ENCODE measurements at regions not wholly inside any gene's neighbourhood (a gene's known extent, or its start where the extent isn't known, plus 50 kb on each side); places are given as distances from the start of the nearest gene placed in this dataset.

DNA sequence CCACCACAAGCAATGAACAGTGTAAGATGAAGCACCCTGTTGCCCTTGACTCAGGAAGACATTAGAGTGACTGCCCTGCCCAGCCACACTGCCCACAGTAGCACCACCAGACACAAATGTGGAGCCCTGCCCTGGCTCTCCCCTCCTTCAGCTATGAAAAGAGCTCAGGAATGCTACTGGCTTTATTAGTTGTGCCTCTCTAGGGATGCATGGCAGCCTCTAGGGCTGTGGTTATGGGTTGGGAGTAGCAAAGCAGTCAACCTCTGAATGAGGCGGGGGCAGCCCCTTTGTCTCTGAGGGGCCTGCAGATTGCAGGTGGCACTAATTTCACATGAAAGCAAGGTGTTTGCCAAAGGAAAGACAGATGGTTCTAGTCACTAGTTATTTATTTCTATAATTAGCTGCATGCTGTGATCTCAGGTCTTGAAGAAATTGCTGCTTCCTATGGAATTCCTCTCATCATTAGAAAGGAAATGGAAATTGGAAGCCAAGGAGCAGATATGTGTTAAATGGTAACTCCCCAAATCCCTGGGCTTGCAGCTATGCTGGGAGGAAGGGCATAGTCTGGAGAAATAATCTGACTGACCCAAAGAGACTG, 259.4 kb downstream of the TLR4 start:
- no peaks in the 10 kb centered on the region for H3K27me3 Mint-ChIP-seq (ENCODE audit: low read depth)
- no peaks in the 10 kb centered on the region for H3K9me3 Mint-ChIP-seq
- H3K36me3 Mint-ChIP-seq = no peaks in the 10 kb centered on the region
- ATAC-seq = peak; percentile 80
- TF ChIP-seq SOX15 (CRISPR knock-in tag; IDR thresholded peaks at IDR 0.05) (no peak), CBFB (CRISPR knock-in tag; IDR thresholded peaks at IDR 0.05; ENCODE audit: low read depth) (no peak), OVOL2 (CRISPR knock-in tag; IDR thresholded peaks at IDR 0.05; ENCODE audit: borderline replicate concordance) (no peak), PRRX2 (CRISPR knock-in tag; IDR thresholded peaks at IDR 0.05) (no peak), ZNF317 (CRISPR knock-in tag; IDR thresholded peaks at IDR 0.05; ENCODE audit: borderline replicate concordance, low read depth) (no peak), SMAD3 (CRISPR knock-in tag; IDR thresholded peaks at IDR 0.05; ENCODE audit: borderline replicate concordance) (no peak), NFATC4 (CRISPR knock-in tag; IDR thresholded peaks at IDR 0.05) (no peak), SP1 (CRISPR knock-in tag; conservative IDR thresholded peaks at IDR 0.05) (no peak), ETV6 (CRISPR knock-in tag; IDR thresholded peaks at IDR 0.05) (no peak), CREM (CRISPR knock-in tag; IDR thresholded peaks at IDR 0.05) (no peak), GRHL2 (CRISPR knock-in tag; IDR thresholded peaks at IDR 0.05; ENCODE audit: insufficient replicate concordance, severe bottlenecking) (no peak), TCF7 (CRISPR knock-in tag; IDR thresholded peaks at IDR 0.05; ENCODE audit: low read depth) (no peak)
- TF ChIP-seq, protein P1, sequence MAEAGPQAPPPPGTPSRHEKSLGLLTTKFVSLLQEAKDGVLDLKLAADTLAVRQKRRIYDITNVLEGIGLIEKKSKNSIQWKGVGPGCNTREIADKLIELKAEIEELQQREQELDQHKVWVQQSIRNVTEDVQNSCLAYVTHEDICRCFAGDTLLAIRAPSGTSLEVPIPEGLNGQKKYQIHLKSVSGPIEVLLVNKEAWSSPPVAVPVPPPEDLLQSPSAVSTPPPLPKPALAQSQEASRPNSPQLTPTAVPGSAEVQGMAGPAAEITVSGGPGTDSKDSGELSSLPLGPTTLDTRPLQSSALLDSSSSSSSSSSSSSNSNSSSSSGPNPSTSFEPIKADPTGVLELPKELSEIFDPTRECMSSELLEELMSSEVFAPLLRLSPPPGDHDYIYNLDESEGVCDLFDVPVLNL (CRISPR knock-in tag; IDR thresholded peaks at IDR 0.05; ENCODE audit: borderline replicate concordance, low read depth) = no peak
- TF ChIP-seq, protein P2, sequence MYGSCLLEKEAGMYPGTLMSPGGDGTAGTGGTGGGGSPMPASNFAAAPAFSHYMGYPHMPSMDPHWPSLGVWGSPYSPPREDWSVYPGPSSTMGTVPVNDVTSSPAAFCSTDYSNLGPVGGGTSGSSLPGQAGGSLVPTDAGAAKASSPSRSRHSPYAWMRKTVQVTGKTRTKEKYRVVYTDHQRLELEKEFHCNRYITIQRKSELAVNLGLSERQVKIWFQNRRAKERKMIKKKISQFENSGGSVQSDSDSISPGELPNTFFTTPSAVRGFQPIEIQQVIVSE (CRISPR knock-in tag; IDR thresholded peaks at IDR 0.05; ENCODE audit: borderline replicate concordance) = no peak
- TF ChIP-seq, protein P3, sequence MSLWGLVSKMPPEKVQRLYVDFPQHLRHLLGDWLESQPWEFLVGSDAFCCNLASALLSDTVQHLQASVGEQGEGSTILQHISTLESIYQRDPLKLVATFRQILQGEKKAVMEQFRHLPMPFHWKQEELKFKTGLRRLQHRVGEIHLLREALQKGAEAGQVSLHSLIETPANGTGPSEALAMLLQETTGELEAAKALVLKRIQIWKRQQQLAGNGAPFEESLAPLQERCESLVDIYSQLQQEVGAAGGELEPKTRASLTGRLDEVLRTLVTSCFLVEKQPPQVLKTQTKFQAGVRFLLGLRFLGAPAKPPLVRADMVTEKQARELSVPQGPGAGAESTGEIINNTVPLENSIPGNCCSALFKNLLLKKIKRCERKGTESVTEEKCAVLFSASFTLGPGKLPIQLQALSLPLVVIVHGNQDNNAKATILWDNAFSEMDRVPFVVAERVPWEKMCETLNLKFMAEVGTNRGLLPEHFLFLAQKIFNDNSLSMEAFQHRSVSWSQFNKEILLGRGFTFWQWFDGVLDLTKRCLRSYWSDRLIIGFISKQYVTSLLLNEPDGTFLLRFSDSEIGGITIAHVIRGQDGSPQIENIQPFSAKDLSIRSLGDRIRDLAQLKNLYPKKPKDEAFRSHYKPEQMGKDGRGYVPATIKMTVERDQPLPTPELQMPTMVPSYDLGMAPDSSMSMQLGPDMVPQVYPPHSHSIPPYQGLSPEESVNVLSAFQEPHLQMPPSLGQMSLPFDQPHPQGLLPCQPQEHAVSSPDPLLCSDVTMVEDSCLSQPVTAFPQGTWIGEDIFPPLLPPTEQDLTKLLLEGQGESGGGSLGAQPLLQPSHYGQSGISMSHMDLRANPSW (CRISPR knock-in tag; conservative IDR thresholded peaks at IDR 0.05; ENCODE audit: low read depth) = no peak
- TF ChIP-seq, protein P4, sequence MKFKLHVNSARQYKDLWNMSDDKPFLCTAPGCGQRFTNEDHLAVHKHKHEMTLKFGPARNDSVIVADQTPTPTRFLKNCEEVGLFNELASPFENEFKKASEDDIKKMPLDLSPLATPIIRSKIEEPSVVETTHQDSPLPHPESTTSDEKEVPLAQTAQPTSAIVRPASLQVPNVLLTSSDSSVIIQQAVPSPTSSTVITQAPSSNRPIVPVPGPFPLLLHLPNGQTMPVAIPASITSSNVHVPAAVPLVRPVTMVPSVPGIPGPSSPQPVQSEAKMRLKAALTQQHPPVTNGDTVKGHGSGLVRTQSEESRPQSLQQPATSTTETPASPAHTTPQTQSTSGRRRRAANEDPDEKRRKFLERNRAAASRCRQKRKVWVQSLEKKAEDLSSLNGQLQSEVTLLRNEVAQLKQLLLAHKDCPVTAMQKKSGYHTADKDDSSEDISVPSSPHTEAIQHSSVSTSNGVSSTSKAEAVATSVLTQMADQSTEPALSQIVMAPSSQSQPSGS (CRISPR knock-in tag; IDR thresholded peaks at IDR 0.05; ENCODE audit: borderline replicate concordance, low read depth) = no peak
- TF ChIP-seq, protein P5, sequence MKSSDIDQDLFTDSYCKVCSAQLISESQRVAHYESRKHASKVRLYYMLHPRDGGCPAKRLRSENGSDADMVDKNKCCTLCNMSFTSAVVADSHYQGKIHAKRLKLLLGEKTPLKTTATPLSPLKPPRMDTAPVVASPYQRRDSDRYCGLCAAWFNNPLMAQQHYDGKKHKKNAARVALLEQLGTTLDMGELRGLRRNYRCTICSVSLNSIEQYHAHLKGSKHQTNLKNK (CRISPR knock-in tag; IDR thresholded peaks at IDR 0.05) = no peak
- TF ChIP-seq, protein P6, sequence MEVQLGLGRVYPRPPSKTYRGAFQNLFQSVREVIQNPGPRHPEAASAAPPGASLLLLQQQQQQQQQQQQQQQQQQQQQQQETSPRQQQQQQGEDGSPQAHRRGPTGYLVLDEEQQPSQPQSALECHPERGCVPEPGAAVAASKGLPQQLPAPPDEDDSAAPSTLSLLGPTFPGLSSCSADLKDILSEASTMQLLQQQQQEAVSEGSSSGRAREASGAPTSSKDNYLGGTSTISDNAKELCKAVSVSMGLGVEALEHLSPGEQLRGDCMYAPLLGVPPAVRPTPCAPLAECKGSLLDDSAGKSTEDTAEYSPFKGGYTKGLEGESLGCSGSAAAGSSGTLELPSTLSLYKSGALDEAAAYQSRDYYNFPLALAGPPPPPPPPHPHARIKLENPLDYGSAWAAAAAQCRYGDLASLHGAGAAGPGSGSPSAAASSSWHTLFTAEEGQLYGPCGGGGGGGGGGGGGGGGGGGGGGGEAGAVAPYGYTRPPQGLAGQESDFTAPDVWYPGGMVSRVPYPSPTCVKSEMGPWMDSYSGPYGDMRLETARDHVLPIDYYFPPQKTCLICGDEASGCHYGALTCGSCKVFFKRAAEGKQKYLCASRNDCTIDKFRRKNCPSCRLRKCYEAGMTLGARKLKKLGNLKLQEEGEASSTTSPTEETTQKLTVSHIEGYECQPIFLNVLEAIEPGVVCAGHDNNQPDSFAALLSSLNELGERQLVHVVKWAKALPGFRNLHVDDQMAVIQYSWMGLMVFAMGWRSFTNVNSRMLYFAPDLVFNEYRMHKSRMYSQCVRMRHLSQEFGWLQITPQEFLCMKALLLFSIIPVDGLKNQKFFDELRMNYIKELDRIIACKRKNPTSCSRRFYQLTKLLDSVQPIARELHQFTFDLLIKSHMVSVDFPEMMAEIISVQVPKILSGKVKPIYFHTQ (CRISPR knock-in tag; IDR thresholded peaks at IDR 0.05) = no peak
- TF ChIP-seq, protein P7, sequence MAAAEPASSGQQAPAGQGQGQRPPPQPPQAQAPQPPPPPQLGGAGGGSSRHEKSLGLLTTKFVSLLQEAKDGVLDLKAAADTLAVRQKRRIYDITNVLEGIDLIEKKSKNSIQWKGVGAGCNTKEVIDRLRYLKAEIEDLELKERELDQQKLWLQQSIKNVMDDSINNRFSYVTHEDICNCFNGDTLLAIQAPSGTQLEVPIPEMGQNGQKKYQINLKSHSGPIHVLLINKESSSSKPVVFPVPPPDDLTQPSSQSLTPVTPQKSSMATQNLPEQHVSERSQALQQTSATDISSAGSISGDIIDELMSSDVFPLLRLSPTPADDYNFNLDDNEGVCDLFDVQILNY (CRISPR knock-in tag; IDR thresholded peaks at IDR 0.05) = no peak
- TF ChIP-seq, protein P8, sequence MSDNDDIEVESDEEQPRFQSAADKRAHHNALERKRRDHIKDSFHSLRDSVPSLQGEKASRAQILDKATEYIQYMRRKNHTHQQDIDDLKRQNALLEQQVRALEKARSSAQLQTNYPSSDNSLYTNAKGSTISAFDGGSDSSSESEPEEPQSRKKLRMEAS (CRISPR knock-in tag; IDR thresholded peaks at IDR 0.05) = no peak
- ChIA-PET POLR2A (interaction anchor here (0.6 kb wide), 1 partner anchor 41 kb away, joined by 3 read pairs; no protein-coding TSS in a partner anchor), CTCF (no interaction called here)
- 0 out of 2 replicates have a peak overlapping the region, but pooled peaks have one; percentile 29 for H3K27ac Mint-ChIP-seq
- H3K4me1 Mint-ChIP-seq = peaks cover 19% of the 10 kb centered on the region
- no peak overlapping the region for H3K4me3 Mint-ChIP-seq
- peak; percentile 11 for DNase-seq (ENCODE audit: low spot score)

Data from WTC11 (cell line).